NT2/D1 (cell line): ENCODE measurements at regions not wholly inside any gene's neighbourhood (a gene's known extent, or its start where the extent isn't known, plus 50 kb on each side); places are given as distances from the start of the nearest gene placed in this dataset.
"Not testable (repeated sequence)": the region's sequence is repeated elsewhere in the genome, so short reads cannot be mapped to it uniquely, and the experiment has no call there.

Source experiments
- DNase-seq: peaks from one replicate; pipeline ENCODE4 v3.0.0-alpha.2; 2011; ENCODE audit warnings: low read depth, low spot score
- H3K27me3 ChIP-seq: 2 replicates; pipeline ENCODE4 v1.6.0; 2011; ENCODE audit warnings: mild to moderate bottlenecking; ENCODE audit not compliant: insufficient read length, insufficient read depth
- H3K36me3 ChIP-seq: 2 replicates; pipeline ENCODE4 v1.6.1; 2011; ENCODE audit warnings: mild to moderate bottlenecking, low read length, mixed read lengths; ENCODE audit not compliant: insufficient read depth, insufficient read length
- H3K4me1 ChIP-seq: 2 replicates; pipeline ENCODE4 v1.5.1; 2011; ENCODE audit not compliant: insufficient read depth, insufficient read length
- H3K4me3 ChIP-seq: 2 replicates; pipeline ENCODE4 v1.5.1; 2011; ENCODE audit warnings: low read depth; ENCODE audit not compliant: insufficient read length
- H3K9ac ChIP-seq: 2 replicates; pipeline ENCODE4 v1.6.0; 2011; ENCODE audit warnings: low read depth; ENCODE audit not compliant: insufficient read length
- H3K9me3 ChIP-seq: 2 replicates; pipeline ENCODE4 v1.5.1; 2011; ENCODE audit warnings: mild to moderate bottlenecking, low read length; ENCODE audit not compliant: insufficient read depth
- SUZ12 ChIP-seq: IDR thresholded peaks from 2 replicates; pipeline ENCODE4 v1.6.1; 2011; ENCODE audit not compliant: insufficient read length, insufficient read depth; ENCODE audit errors: extremely low read depth
- YY1 ChIP-seq: IDR thresholded peaks from 2 replicates; pipeline ENCODE4 v1.6.1; 2011; ENCODE audit not compliant: insufficient read length, insufficient read depth
- ZNF274 ChIP-seq: IDR thresholded peaks from 2 replicates; pipeline ENCODE4 v1.6.1; 2011; ENCODE audit warnings: mild to moderate bottlenecking, low read depth, low read length

- H3K4me3 ChIP-seq, result no peak overlapping the region
- TF ChIP-seq ZNF274, result no peak
- no peak for TF ChIP-seq SUZ12
- TF ChIP-seq YY1, result no peak
- H3K9me3 ChIP-seq, result peaks cover 20% of the 10 kb centered on the region
- no peaks in the 10 kb centered on the region for H3K27me3 ChIP-seq
- no peak overlapping the region for H3K9ac ChIP-seq
- no peaks in the 10 kb centered on the region for H3K36me3 ChIP-seq
- no peak for DNase-seq
- no peaks in the 10 kb centered on the region for H3K4me1 ChIP-seq
Measured at GRCh38 chr15:58369261-58369701, 62.5 kb upstream of the LIPC start.

GRCh38 chr15:58369956-58370355 lies 61.8 kb upstream of the LIPC start:
- H3K27me3 ChIP-seq, result no peaks in the 10 kb centered on the region
- no peak for DNase-seq
- no peaks in the 10 kb centered on the region for H3K4me1 ChIP-seq
- H3K9me3 ChIP-seq, result peaks cover 20% of the 10 kb centered on the region
- H3K9ac ChIP-seq, result no peak overlapping the region
- no peaks in the 10 kb centered on the region for H3K36me3 ChIP-seq
- TF ChIP-seq YY1, result no peak
- no peak for TF ChIP-seq SUZ12
- TF ChIP-seq ZNF274, result no peak
- H3K4me3 ChIP-seq, result no peak overlapping the region

- Histone ChIP-seq H3K4me1 (no peaks in the 10 kb centered on the region), H3K9me3 (peaks cover 27% of the 10 kb centered on the region), H3K9ac (no peak overlapping the region), H3K27me3 (no peaks in the 10 kb centered on the region), H3K4me3 (no peak overlapping the region), H3K36me3 (no peaks in the 10 kb centered on the region)
- DNase-seq, result no peak
- TF ChIP-seq ZNF274, result no peak
- no peak for TF ChIP-seq YY1
- TF ChIP-seq SUZ12, result no peak
Measured at GRCh38 chr15:58374147-58374546, 57.6 kb upstream of the LIPC start.

GRCh38 chr15:58377193-58377592 lies 54.6 kb upstream of the LIPC start:
- peaks cover 16% of the 10 kb centered on the region for H3K9me3 ChIP-seq
- DNase-seq, result no peak
- H3K4me3 ChIP-seq, result no peak overlapping the region
- no peak overlapping the region for H3K9ac ChIP-seq
- no peaks in the 10 kb centered on the region for H3K27me3 ChIP-seq
- TF ChIP-seq ZNF274 (no peak), SUZ12 (no peak), YY1 (no peak)
- H3K4me1 ChIP-seq, result no peaks in the 10 kb centered on the region
- no peaks in the 10 kb centered on the region for H3K36me3 ChIP-seq

DNA sequence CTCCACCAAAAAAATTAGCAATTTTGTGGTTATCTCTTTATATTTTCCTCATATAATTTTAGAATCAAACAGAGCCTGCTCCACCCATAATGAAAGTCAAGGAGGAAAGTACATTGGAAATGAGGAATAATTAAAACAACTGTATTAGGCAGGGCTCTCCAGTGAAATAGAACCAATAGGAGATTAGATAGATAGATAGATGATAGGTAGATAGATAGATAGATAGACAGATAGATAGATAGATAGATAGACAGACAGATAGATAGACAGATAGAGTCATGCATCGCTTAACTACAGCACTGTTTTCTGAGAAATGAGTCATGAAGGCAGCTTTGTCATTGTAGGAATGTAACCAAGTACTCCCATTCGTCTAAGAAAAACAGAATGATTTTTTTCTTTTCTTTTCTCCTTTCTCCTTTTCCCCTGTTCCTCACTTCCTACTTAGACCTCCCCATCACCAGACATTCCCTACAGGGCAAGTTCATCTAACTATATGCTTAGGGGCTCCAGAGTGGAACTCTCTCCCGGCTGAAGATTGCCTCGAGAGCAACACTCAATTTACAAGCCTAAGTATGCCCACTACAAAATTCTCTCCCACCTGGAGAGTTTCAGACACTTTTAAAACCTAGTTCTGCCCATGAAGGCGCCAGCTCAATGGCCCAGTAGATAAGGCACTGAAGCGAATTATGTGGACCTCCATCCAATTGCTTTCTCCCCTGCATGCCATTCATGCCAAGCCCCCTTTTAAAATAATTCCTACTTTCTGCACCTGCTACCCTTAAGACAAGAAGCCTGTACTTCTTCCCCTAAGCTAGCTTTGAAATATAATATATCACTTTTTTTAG lies 53.3 kb upstream of the LIPC start:
- TF ChIP-seq SUZ12, result no peak
- no peak for TF ChIP-seq YY1
- TF ChIP-seq ZNF274, result no peak
- H3K36me3 ChIP-seq, result no peaks in the 10 kb centered on the region

DNA sequence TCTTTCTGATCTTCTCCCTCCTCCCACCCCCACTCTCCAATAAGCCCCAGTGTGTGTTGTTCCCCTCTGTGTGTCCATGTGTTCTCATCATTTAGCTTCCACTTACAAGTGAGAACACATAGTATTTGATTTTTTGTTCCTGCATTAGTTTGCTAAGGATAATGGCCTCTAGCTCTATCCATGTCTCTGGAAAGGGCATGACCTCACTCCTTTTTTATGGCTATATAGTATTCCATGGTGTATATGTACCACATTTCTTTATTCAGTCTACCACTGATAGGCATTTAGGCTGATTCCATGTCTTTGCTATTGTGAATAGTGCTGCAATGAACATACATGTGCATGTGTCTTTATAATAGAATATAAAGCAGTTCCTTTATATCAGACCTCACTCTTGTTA lies 52.3 kb upstream of the LIPC start:
- not testable (repeated sequence) for H3K9ac ChIP-seq, H3K36me3 ChIP-seq, H3K27me3 ChIP-seq, H3K9me3 ChIP-seq, H3K4me3 ChIP-seq, DNase-seq, H3K4me1 ChIP-seq

More for the DNA sequence above, 53.3 kb upstream of the LIPC start:
- peaks cover 6% of the 10 kb centered on the region for H3K9me3 ChIP-seq
- no peaks in the 10 kb centered on the region for H3K27me3 ChIP-seq
- H3K4me1 ChIP-seq, result no peaks in the 10 kb centered on the region
- no peak overlapping the region for H3K9ac ChIP-seq
- no peak for DNase-seq
- no peak overlapping the region for H3K4me3 ChIP-seq

GRCh38 chr15:58380280-58380945 lies 51.4 kb upstream of the LIPC start:
- Histone ChIP-seq H3K9me3 (peaks cover 6% of the 10 kb centered on the region), H3K36me3 (no peaks in the 10 kb centered on the region), H3K4me3 (no peak overlapping the region), H3K9ac (no peak overlapping the region), H3K27me3 (no peaks in the 10 kb centered on the region), H3K4me1 (no peaks in the 10 kb centered on the region)
- TF ChIP-seq ZNF274, result no peak
- TF ChIP-seq YY1, result no peak
- no peak for TF ChIP-seq SUZ12
- DNase-seq, result no peak
